ENCODE measurements at regions not wholly inside any gene's neighbourhood (a gene's known extent, or its start where the extent isn't known, plus 50 kb on each side); places are given as distances from the start of the nearest gene placed in this dataset.

DNA sequence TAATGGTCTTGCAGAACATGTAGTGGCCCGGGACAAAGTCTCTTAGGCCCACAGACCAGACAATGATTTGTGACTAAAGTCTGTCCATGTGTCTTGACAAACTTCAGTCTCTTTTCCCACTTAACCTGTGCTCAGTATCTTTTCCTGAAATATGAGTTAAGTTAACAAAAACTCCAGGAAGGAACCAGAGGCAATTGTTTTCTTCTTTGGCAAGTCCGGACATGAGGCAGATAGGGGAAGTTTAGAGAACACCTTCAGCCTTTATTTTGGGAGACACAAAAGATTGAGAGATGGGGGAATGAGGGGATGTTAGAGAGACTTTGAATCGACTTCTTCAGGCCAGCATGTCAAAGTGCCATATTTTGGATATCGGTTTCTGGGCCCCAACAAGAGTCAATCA lies 80.2 kb upstream of the FRMPD4 start:
- TF ChIP-seq MXI1 (conservative IDR thresholded peaks at IDR 0.05; ENCODE audit: poor library complexity, severe bottlenecking) (no peak), EZH2 (IDR thresholded peaks at IDR 0.05; ENCODE audit: borderline replicate concordance, insufficient read depth, low read length, poor library complexity, severe bottlenecking) (no peak), EP300 (conservative IDR thresholded peaks at IDR 0.05; ENCODE audit: poor library complexity, severe bottlenecking) (no peak), RAD21 (conservative IDR thresholded peaks at IDR 0.05) (no peak)
- TF ChIP-seq, protein P1, sequence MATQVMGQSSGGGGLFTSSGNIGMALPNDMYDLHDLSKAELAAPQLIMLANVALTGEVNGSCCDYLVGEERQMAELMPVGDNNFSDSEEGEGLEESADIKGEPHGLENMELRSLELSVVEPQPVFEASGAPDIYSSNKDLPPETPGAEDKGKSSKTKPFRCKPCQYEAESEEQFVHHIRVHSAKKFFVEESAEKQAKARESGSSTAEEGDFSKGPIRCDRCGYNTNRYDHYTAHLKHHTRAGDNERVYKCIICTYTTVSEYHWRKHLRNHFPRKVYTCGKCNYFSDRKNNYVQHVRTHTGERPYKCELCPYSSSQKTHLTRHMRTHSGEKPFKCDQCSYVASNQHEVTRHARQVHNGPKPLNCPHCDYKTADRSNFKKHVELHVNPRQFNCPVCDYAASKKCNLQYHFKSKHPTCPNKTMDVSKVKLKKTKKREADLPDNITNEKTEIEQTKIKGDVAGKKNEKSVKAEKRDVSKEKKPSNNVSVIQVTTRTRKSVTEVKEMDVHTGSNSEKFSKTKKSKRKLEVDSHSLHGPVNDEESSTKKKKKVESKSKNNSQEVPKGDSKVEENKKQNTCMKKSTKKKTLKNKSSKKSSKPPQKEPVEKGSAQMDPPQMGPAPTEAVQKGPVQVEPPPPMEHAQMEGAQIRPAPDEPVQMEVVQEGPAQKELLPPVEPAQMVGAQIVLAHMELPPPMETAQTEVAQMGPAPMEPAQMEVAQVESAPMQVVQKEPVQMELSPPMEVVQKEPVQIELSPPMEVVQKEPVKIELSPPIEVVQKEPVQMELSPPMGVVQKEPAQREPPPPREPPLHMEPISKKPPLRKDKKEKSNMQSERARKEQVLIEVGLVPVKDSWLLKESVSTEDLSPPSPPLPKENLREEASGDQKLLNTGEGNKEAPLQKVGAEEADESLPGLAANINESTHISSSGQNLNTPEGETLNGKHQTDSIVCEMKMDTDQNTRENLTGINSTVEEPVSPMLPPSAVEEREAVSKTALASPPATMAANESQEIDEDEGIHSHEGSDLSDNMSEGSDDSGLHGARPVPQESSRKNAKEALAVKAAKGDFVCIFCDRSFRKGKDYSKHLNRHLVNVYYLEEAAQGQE (IDR thresholded peaks at IDR 0.05; ENCODE audit: borderline replicate concordance), result no peak
- TF ChIP-seq, protein P2, sequence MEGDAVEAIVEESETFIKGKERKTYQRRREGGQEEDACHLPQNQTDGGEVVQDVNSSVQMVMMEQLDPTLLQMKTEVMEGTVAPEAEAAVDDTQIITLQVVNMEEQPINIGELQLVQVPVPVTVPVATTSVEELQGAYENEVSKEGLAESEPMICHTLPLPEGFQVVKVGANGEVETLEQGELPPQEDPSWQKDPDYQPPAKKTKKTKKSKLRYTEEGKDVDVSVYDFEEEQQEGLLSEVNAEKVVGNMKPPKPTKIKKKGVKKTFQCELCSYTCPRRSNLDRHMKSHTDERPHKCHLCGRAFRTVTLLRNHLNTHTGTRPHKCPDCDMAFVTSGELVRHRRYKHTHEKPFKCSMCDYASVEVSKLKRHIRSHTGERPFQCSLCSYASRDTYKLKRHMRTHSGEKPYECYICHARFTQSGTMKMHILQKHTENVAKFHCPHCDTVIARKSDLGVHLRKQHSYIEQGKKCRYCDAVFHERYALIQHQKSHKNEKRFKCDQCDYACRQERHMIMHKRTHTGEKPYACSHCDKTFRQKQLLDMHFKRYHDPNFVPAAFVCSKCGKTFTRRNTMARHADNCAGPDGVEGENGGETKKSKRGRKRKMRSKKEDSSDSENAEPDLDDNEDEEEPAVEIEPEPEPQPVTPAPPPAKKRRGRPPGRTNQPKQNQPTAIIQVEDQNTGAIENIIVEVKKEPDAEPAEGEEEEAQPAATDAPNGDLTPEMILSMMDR (IDR thresholded peaks at IDR 0.05; ENCODE audit: poor library complexity, severe bottlenecking), result no peak
- H3K4me3 ChIP-seq (ENCODE audit: low read length), result no peak overlapping the region
- H3K27me3 ChIP-seq (ENCODE audit: insufficient read depth, low read depth, low read length), result no peaks in the 10 kb centered on the region
- no peaks in the 10 kb centered on the region for H3K79me2 ChIP-seq (replicated peaks; ENCODE audit: insufficient read depth, low read length)
- H3K4me2 ChIP-seq (ENCODE audit: low read length), result no peak overlapping the region
- H2AFZ ChIP-seq (ENCODE audit: low read depth, low read length), result no peak overlapping the region
- H3K9me3 ChIP-seq (ENCODE audit: low read length), result no peaks in the 10 kb centered on the region
- no peaks in the 10 kb centered on the region for H3K9me2 ChIP-seq (ENCODE audit: insufficient read depth, low read length)
- no peaks in the 10 kb centered on the region for H3F3A ChIP-seq (ENCODE audit: insufficient read depth, low read length, poor library complexity, severe bottlenecking)
- no peak overlapping the region for H3K9ac ChIP-seq (ENCODE audit: low read length)
- no peak overlapping the region for H3K27ac ChIP-seq (ENCODE audit: low read length)
- H4K20me1 ChIP-seq (ENCODE audit: insufficient read depth), result no peaks in the 10 kb centered on the region
- H3K36me3 ChIP-seq (ENCODE audit: insufficient read depth, low read length), result no peaks in the 10 kb centered on the region

DNA sequence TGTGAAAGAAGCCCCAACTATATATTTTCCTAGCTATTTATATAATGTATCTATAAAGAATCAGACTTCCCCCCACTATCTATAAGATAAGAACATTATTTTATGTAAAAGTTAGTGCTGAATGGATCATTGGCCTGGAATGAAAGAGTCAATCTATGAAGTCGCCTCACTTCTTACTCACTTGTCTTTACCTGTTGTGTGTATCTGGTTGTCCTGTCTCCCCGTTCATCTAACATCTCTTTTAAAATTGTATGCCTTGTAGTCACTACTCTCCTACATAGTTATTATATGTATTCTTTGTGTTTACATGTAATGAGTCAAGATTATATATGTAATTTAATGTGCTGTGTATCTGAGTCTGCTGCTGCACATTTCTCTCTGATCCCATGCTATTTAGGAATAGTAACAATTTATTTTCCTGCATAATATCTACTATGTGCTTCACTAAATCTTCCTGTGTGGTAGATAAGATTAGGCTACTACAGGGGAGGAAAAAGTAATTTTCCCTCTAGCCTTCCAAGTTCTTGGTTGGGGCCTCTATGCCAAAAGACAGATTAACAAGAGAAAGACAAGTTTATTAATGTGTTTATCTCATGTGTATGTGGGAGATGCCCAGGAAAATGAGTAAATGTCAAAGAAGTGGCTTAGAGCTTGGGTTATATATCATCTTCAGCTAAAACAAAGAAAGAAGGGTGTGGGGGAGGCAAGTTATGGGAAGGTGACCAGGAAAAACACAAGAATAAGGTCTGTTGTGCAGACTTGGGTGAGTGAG lies 77.6 kb upstream of the FRMPD4 start:
- no peaks in the 10 kb centered on the region for H3K79me2 ChIP-seq (replicated peaks; ENCODE audit: insufficient read depth, low read length)
- H3K9me3 ChIP-seq (ENCODE audit: low read length), result no peaks in the 10 kb centered on the region
- H3K27ac ChIP-seq (ENCODE audit: low read length), result no peak overlapping the region
- H3K27me3 ChIP-seq (ENCODE audit: insufficient read depth, low read depth, low read length), result no peaks in the 10 kb centered on the region
- H3K4me2 ChIP-seq (ENCODE audit: low read length), result no peak overlapping the region
- no peak overlapping the region for H2AFZ ChIP-seq (ENCODE audit: low read depth, low read length)
- H4K20me1 ChIP-seq (ENCODE audit: insufficient read depth), result no peaks in the 10 kb centered on the region
- H3K36me3 ChIP-seq (ENCODE audit: insufficient read depth, low read length), result no peaks in the 10 kb centered on the region
- no peak for TF ChIP-seq EP300 (conservative IDR thresholded peaks at IDR 0.05; ENCODE audit: poor library complexity, severe bottlenecking)
- no peak for TF ChIP-seq POLR2AphosphoS5 (IDR thresholded peaks at IDR 0.05)
- TF ChIP-seq, protein P1 (IDR thresholded peaks at IDR 0.05; ENCODE audit: borderline replicate concordance), result no peak
- TF ChIP-seq MXI1 (conservative IDR thresholded peaks at IDR 0.05; ENCODE audit: poor library complexity, severe bottlenecking), result no peak
- TF ChIP-seq, protein P2 (IDR thresholded peaks at IDR 0.05; ENCODE audit: poor library complexity, severe bottlenecking), result no peak
- no peak for TF ChIP-seq EZH2 (IDR thresholded peaks at IDR 0.05; ENCODE audit: borderline replicate concordance, insufficient read depth, low read length, poor library complexity, severe bottlenecking)
- TF ChIP-seq RAD21 (conservative IDR thresholded peaks at IDR 0.05), result no peak
- no peak for TF ChIP-seq TAF1 (IDR thresholded peaks at IDR 0.05; ENCODE audit: low read depth)
- no peak for TF ChIP-seq SMC3 (conservative IDR thresholded peaks at IDR 0.05; ENCODE audit: poor library complexity)
- no peaks in the 10 kb centered on the region for H3K9me2 ChIP-seq (ENCODE audit: insufficient read depth, low read length)
- no peak overlapping the region for H3K4me3 ChIP-seq (ENCODE audit: low read length)
- H3K9ac ChIP-seq (ENCODE audit: low read length), result no peak overlapping the region
- no peaks in the 10 kb centered on the region for H3F3A ChIP-seq (ENCODE audit: insufficient read depth, low read length, poor library complexity, severe bottlenecking)

All from neural cell (in vitro differentiated cells).